SK-N-SH treated with all-trans-retinoic acid at 6 μM for 48 hours (cell line): ENCODE measurements at regions not wholly inside any gene's neighbourhood (a gene's known extent, or its start where the extent isn't known, plus 50 kb on each side); places are given as distances from the start of the nearest gene placed in this dataset.

ENCODE experiments used
- ATAC-seq: fragments of 200-7000 bp; cut with Tn5 transposase; 3 replicates; pipeline ENCODE4 v1.9.1; 2020; ENCODE audit warnings: mild to moderate bottlenecking, moderate library complexity
- ARNTL ChIP-seq: fragments of 450-650 bp; formaldehyde crosslinking; IDR thresholded peaks from 2 replicates; pipeline ENCODE4 v1.5.0; 2020; ENCODE audit warnings: low read depth, mild to moderate bottlenecking, moderate library complexity, borderline replicate concordance
- CREB5 ChIP-seq: fragments of 250-450 bp; sonication (Bioruptor Pico); IDR thresholded peaks from 2 replicates; pipeline ENCODE4 v1.5.1; 2020; ENCODE audit warnings: low read depth, mild to moderate bottlenecking, moderate library complexity
- CSDC2 ChIP-seq: fragments of 250-450 bp; sonication (Bioruptor Pico); IDR thresholded peaks from 2 replicates; pipeline ENCODE4 v1.5.0; 2020; ENCODE audit warnings: mild to moderate bottlenecking, moderate library complexity
- CSRNP3 ChIP-seq: fragments of 250-450 bp; sonication (Bioruptor Pico); IDR thresholded peaks from 2 replicates; pipeline ENCODE4 v1.5.1; 2021; ENCODE audit warnings: mild to moderate bottlenecking, moderate library complexity
- ESRRG ChIP-seq: fragments of 250-450 bp; sonication (Bioruptor Pico); IDR thresholded peaks from 2 replicates; pipeline ENCODE4 v1.6.1; 2021; ENCODE audit warnings: mild to moderate bottlenecking
- GLIS3 ChIP-seq: fragments of 250-450 bp; sonication (Bioruptor Pico); IDR thresholded peaks from 2 replicates; pipeline ENCODE4 v1.5.0; 2020; ENCODE audit warnings: mild to moderate bottlenecking, moderate library complexity
- OSR1 ChIP-seq: fragments of 250-450 bp; sonication (Bioruptor Pico); IDR thresholded peaks from 2 replicates; pipeline ENCODE4 v1.8.0; 2022; ENCODE audit warnings: moderate library complexity, mild to moderate bottlenecking, inconsistent platforms
- POU6F1 ChIP-seq: fragments of 250-450 bp; sonication (Bioruptor Pico); IDR thresholded peaks from 2 replicates; pipeline ENCODE4 v1.8.0; 2021; ENCODE audit warnings: low read depth, mild to moderate bottlenecking, moderate library complexity, borderline replicate concordance
- PPARA ChIP-seq: fragments of 250-450 bp; sonication (Bioruptor Pico); IDR thresholded peaks from 2 replicates; pipeline ENCODE4 v1.5.0; 2020; ENCODE audit warnings: mild to moderate bottlenecking, borderline replicate concordance
- RARB ChIP-seq: fragments of 250-450 bp; sonication (Bioruptor Pico); IDR thresholded peaks from 2 replicates; pipeline ENCODE4 v1.8.0; 2021; ENCODE audit warnings: mild to moderate bottlenecking, moderate library complexity
- SNAI2 ChIP-seq: fragments of 250-450 bp; sonication (Bioruptor Pico); IDR thresholded peaks from 2 replicates; pipeline ENCODE4 v1.5.0; 2020; ENCODE audit warnings: mild to moderate bottlenecking, moderate library complexity
- TCF4 ChIP-seq: fragments of 250-450 bp; sonication (Bioruptor Pico); IDR thresholded peaks from 2 replicates; pipeline ENCODE4 v1.8.0; 2021; ENCODE audit warnings: mild to moderate bottlenecking, moderate library complexity, borderline replicate concordance
- TOX ChIP-seq: fragments of 250-450 bp; sonication (Bioruptor Pico); IDR thresholded peaks from 2 replicates; pipeline ENCODE4 v1.8.0; 2021; ENCODE audit warnings: mild to moderate bottlenecking, moderate library complexity, borderline replicate concordance
- TSHZ2 ChIP-seq: fragments of 250-450 bp; sonication (Bioruptor Pico); IDR thresholded peaks from 2 replicates; pipeline ENCODE4 v1.5.0; 2020; ENCODE audit warnings: mild to moderate bottlenecking, moderate library complexity
- ZC3H10 ChIP-seq: fragments of 250-450 bp; sonication (Bioruptor Pico); IDR thresholded peaks from 2 replicates; pipeline ENCODE4 v1.5.1; 2021; ENCODE audit warnings: mild to moderate bottlenecking, moderate library complexity
- ZFP3 ChIP-seq: fragments of 250-450 bp; sonication (Bioruptor Pico); IDR thresholded peaks from 2 replicates; pipeline ENCODE4 v1.5.0; 2020; ENCODE audit warnings: mild to moderate bottlenecking, moderate library complexity
- ZFP30 ChIP-seq: fragments of 450-650 bp; formaldehyde crosslinking; IDR thresholded peaks from 2 replicates; pipeline ENCODE4 v1.5.0; 2022; ENCODE audit warnings: mild to moderate bottlenecking, moderate library complexity
- ZNF565 ChIP-seq: fragments of 450-650 bp; formaldehyde crosslinking; conservative IDR thresholded peaks from 2 replicates; pipeline ENCODE4 v1.5.0; 2020; ENCODE audit warnings: low read depth, mild to moderate bottlenecking, moderate library complexity
- ZNF70 ChIP-seq: fragments of 450-650 bp; formaldehyde crosslinking; IDR thresholded peaks from 2 replicates; pipeline ENCODE4 v1.5.0; 2020; ENCODE audit warnings: mild to moderate bottlenecking, moderate library complexity
- ZNF8 ChIP-seq: fragments of 450-650 bp; formaldehyde crosslinking; IDR thresholded peaks from 2 replicates; pipeline ENCODE4 v1.5.0; 2020; ENCODE audit warnings: mild to moderate bottlenecking, moderate library complexity
- TF ChIP-seq, protein P1 (sequence below): fragments of 250-450 bp; sonication (Bioruptor Pico); IDR thresholded peaks from 2 replicates; pipeline ENCODE4 v1.8.0; 2020; ENCODE audit warnings: mild to moderate bottlenecking, moderate library complexity, borderline replicate concordance

- TF ChIP-seq CSRNP3 (CRISPR knock-in tag), result no peak
These were observed 272.5 kb downstream of the ABHD5 start (continued) for GRCh38 chr3:43963208-43963607.

GRCh38 chr3:43964640-43965039, 273.9 kb downstream of the ABHD5 start:
- no peak for ATAC-seq
- TF ChIP-seq CREB5 (CRISPR knock-in tag) (no peak), SNAI2 (CRISPR knock-in tag) (no peak), GLIS3 (CRISPR knock-in tag) (no peak), ARNTL (CRISPR knock-in tag) (no peak), TOX (CRISPR knock-in tag) (no peak), CSRNP3 (CRISPR knock-in tag) (no peak), ZNF8 (no peak), TSHZ2 (CRISPR knock-in tag) (no peak), PPARA (CRISPR knock-in tag) (no peak), ZNF565 (no peak), POU6F1 (CRISPR knock-in tag) (no peak), RARB (no peak), ESRRG (CRISPR knock-in tag) (no peak), TCF4 (CRISPR knock-in tag) (no peak), ZFP3 (CRISPR knock-in tag) (no peak), ZFP30 (CRISPR knock-in tag) (no peak), ZNF70 (no peak), OSR1 (no peak), CSDC2 (CRISPR knock-in tag) (no peak)
- TF ChIP-seq, protein P1, sequence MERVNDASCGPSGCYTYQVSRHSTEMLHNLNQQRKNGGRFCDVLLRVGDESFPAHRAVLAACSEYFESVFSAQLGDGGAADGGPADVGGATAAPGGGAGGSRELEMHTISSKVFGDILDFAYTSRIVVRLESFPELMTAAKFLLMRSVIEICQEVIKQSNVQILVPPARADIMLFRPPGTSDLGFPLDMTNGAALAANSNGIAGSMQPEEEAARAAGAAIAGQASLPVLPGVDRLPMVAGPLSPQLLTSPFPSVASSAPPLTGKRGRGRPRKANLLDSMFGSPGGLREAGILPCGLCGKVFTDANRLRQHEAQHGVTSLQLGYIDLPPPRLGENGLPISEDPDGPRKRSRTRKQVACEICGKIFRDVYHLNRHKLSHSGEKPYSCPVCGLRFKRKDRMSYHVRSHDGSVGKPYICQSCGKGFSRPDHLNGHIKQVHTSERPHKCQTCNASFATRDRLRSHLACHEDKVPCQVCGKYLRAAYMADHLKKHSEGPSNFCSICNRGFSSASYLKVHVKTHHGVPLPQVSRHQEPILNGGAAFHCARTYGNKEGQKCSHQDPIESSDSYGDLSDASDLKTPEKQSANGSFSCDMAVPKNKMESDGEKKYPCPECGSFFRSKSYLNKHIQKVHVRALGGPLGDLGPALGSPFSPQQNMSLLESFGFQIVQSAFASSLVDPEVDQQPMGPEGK (CRISPR knock-in tag), result no peak

DNA sequence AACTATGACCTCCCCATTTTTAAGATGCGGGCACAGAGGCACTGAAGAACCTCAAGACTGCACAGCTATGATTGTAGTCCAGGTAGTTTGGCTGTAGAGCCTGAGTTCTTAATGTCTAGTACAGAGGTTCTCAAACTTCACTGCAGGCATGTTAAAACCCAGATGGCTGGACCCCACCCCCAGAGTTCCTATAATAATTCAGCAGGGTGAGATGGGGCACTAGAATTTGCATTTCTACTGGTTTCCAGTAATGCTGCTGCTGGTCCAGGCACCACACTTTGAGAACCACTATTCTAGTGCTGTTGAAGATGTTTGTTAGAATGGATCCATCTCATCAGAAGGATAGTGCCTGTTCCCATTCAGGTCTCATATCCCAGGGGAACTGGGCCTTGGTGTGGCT, 274.9 kb downstream of the ABHD5 start:
- ATAC-seq, result no peak
- TF ChIP-seq CREB5 (CRISPR knock-in tag), result no peak
- no peak for TF ChIP-seq SNAI2 (CRISPR knock-in tag)
- no peak for TF ChIP-seq ZNF8
- TF ChIP-seq ESRRG (CRISPR knock-in tag), result no peak
- no peak for TF ChIP-seq ZFP30 (CRISPR knock-in tag)
- TF ChIP-seq TCF4 (CRISPR knock-in tag), result no peak
- TF ChIP-seq RARB, result no peak
- no peak for TF ChIP-seq OSR1
- TF ChIP-seq PPARA (CRISPR knock-in tag), result no peak
- TF ChIP-seq TSHZ2 (CRISPR knock-in tag), result no peak
- no peak for TF ChIP-seq ZNF70
- no peak for TF ChIP-seq CSRNP3 (CRISPR knock-in tag)
- no peak for TF ChIP-seq ZC3H10
